ENCODE measurements at regions not wholly inside any gene's neighbourhood (a gene's known extent, or its start where the extent isn't known, plus 50 kb on each side); places are given as distances from the start of the nearest gene placed in this dataset.

DNA sequence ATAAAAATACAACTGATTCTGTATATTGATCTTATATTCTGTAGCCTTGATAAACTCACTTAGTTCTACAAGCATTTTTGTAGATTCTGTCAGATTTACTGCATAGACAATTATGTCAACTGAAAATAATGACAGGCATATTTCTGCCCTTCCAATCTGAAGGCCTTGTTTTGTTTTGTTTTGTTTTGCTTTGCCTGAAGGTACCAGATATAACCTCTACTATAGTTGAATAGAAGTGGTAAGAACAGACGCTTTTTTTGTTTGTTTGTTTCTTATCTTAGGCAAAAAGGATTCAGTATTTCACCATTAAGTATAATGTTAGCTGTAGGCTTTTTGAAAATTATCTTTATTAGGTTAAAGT is 64.6 kb upstream of the RSPO3 start (continued):
- TF ChIP-seq, protein P1, sequence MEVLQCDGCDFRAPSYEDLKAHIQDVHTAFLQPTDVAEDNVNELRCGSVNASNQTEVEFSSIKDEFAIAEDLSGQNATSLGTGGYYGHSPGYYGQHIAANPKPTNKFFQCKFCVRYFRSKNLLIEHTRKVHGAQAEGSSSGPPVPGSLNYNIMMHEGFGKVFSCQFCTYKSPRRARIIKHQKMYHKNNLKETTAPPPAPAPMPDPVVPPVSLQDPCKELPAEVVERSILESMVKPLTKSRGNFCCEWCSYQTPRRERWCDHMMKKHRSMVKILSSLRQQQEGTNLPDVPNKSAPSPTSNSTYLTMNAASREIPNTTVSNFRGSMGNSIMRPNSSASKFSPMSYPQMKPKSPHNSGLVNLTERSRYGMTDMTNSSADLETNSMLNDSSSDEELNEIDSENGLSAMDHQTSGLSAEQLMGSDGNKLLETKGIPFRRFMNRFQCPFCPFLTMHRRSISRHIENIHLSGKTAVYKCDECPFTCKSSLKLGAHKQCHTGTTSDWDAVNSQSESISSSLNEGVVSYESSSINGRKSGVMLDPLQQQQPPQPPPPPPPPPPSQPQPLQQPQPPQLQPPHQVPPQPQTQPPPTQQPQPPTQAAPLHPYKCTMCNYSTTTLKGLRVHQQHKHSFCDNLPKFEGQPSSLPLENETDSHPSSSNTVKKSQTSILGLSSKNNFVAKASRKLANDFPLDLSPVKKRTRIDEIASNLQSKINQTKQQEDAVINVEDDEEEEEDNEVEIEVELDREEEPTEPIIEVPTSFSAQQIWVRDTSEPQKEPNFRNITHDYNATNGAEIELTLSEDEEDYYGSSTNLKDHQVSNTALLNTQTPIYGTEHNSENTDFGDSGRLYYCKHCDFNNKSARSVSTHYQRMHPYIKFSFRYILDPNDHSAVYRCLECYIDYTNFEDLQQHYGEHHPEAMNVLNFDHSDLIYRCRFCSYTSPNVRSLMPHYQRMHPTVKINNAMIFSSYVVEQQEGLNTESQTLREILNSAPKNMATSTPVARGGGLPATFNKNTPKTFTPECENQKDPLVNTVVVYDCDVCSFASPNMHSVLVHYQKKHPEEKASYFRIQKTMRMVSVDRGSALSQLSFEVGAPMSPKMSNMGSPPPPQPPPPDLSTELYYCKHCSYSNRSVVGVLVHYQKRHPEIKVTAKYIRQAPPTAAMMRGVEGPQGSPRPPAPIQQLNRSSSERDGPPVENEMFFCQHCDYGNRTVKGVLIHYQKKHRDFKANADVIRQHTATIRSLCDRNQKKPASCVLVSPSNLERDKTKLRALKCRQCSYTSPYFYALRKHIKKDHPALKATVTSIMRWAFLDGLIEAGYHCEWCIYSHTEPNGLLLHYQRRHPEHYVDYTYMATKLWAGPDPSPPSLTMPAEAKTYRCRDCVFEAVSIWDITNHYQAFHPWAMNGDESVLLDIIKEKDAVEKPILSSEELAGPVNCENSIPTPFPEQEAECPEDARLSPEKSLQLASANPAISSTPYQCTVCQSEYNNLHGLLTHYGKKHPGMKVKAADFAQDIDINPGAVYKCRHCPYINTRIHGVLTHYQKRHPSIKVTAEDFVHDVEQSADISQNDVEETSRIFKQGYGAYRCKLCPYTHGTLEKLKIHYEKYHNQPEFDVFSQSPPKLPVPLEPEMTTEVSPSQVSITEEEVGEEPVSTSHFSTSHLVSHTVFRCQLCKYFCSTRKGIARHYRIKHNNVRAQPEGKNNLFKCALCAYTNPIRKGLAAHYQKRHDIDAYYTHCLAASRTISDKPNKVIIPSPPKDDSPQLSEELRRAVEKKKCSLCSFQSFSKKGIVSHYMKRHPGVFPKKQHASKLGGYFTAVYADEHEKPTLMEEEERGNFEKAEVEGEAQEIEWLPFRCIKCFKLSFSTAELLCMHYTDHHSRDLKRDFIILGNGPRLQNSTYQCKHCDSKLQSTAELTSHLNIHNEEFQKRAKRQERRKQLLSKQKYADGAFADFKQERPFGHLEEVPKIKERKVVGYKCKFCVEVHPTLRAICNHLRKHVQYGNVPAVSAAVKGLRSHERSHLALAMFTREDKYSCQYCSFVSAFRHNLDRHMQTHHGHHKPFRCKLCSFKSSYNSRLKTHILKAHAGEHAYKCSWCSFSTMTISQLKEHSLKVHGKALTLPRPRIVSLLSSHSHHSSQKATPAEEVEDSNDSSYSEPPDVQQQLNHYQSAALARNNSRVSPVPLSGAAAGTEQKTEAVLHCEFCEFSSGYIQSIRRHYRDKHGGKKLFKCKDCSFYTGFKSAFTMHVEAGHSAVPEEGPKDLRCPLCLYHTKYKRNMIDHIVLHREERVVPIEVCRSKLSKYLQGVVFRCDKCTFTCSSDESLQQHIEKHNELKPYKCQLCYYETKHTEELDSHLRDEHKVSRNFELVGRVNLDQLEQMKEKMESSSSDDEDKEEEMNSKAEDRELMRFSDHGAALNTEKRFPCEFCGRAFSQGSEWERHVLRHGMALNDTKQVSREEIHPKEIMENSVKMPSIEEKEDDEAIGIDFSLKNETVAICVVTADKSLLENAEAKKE (CRISPR knock-in tag; IDR thresholded peaks at IDR 0.05), result no peak

DNA sequence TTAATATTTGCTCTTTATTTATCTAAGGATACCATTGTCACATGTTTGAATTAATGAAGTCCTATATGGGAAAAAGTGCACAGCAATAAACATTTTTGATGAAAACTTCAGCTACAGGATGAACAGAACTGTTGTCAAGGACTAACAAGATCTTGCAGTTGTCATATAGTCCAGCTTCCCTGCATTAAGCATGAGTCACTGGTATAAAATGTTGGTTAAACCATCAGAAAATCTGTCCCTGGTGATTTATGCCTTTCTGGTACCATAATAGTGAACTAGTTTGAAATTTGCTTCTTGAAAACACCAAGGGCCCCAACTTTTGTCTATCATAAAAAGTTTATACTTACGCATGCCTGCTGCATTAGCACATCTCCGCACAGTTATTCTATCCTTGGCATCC is 60.4 kb upstream of the RSPO3 start:
- 0 out of 3 replicates have a peak, but pooled peaks cover 4% of the 10 kb centered on the region for H3K36me3 Mint-ChIP-seq (ENCODE audit: low read depth)
- TF ChIP-seq CREB1 (CRISPR knock-in tag; IDR thresholded peaks at IDR 0.05; ENCODE audit: low read depth), result no peak
- TF ChIP-seq, protein P2, sequence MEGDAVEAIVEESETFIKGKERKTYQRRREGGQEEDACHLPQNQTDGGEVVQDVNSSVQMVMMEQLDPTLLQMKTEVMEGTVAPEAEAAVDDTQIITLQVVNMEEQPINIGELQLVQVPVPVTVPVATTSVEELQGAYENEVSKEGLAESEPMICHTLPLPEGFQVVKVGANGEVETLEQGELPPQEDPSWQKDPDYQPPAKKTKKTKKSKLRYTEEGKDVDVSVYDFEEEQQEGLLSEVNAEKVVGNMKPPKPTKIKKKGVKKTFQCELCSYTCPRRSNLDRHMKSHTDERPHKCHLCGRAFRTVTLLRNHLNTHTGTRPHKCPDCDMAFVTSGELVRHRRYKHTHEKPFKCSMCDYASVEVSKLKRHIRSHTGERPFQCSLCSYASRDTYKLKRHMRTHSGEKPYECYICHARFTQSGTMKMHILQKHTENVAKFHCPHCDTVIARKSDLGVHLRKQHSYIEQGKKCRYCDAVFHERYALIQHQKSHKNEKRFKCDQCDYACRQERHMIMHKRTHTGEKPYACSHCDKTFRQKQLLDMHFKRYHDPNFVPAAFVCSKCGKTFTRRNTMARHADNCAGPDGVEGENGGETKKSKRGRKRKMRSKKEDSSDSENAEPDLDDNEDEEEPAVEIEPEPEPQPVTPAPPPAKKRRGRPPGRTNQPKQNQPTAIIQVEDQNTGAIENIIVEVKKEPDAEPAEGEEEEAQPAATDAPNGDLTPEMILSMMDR (conservative IDR thresholded peaks at IDR 0.05; ENCODE audit: low read depth in 2 of 2), result no peak
- TF ChIP-seq, protein P1 (CRISPR knock-in tag; IDR thresholded peaks at IDR 0.05), result no peak
- TF ChIP-seq EZH2 (IDR thresholded peaks at IDR 0.05; ENCODE audit: low read depth, unreplicated experiment), result no peak
- TF ChIP-seq STAT1 (IDR thresholded peaks at IDR 0.05; ENCODE audit: unreplicated experiment), result no peak
- TF ChIP-seq JUNB (IDR thresholded peaks at IDR 0.05; ENCODE audit: unreplicated experiment), result no peak
- TF ChIP-seq NANOG (IDR thresholded peaks at IDR 0.05; ENCODE audit: borderline replicate concordance), result no peak
- TF ChIP-seq POLR2AphosphoS5 (IDR thresholded peaks at IDR 0.05; ENCODE audit: low read depth), result no peak

More for the DNA sequence above, 60.4 kb upstream of the RSPO3 start:
- Mint-ChIP-seq H3K27me3 (ENCODE audit: insufficient read depth, low read depth, poor library complexity) (no peaks in the 10 kb centered on the region), H3K4me1 (no peaks in the 10 kb centered on the region), H3K9me3 (peaks cover 3% of the 10 kb centered on the region; the same call in 1 of the 3 replicates), H3K27ac (no peak overlapping the region), H3K4me3 (no peak overlapping the region)
- no peaks in the 10 kb centered on the region for H4K20me1 ChIP-seq (replicated peaks; ENCODE audit: insufficient read depth)
- no peak overlapping the region for H3K27ac ChIP-seq (ENCODE audit: low read depth)
- H3K4me1 ChIP-seq (ENCODE audit: insufficient read depth), result no peaks in the 10 kb centered on the region
- no peak overlapping the region for H2AFZ ChIP-seq
- ATAC-seq (no peak), DNase-seq (ENCODE audit: low spot score) (no peak)
- no peaks in the 10 kb centered on the region for H3F3A ChIP-seq (replicated peaks; ENCODE audit: low read depth)
- H3K36me3 ChIP-seq (ENCODE audit: insufficient read depth), result no peaks in the 10 kb centered on the region
- H3K4me3 ChIP-seq, result no peak overlapping the region
- no peak overlapping the region for H3K4me2 ChIP-seq
- no peaks in the 10 kb centered on the region for H3K79me2 ChIP-seq (replicated peaks; ENCODE audit: insufficient read depth)
- no peaks in the 10 kb centered on the region for H3K27me3 ChIP-seq (ENCODE audit: insufficient read depth)
- H3K9me2 ChIP-seq (ENCODE audit: insufficient read depth), result no peaks in the 10 kb centered on the region; the same call in 1 of the 2 replicates
